DMS79 treated with DMSO at 0.1 percent for 48 hours (cell line): ENCODE measurements at regions not wholly inside any gene's neighbourhood (a gene's known extent, or its start where the extent isn't known, plus 50 kb on each side); places are given as distances from the start of the nearest gene placed in this dataset.

ENCODE experiments used
- DNase-seq: peaks from one replicate; lab custom pipeline; 2025; lab: John Stamatoyannopoulos, UW

- DNase-seq, result no peak
Observed at GRCh38 chr7:156456032-156456431, 184.5 kb upstream of the RNF32 start.

- no peak for DNase-seq
Observed at GRCh38 chr7:156450473-156450872, 190.1 kb upstream of the RNF32 start.

GRCh38 chr7:156448918-156449317, 191.7 kb upstream of the RNF32 start:
- no peak for DNase-seq

- no peak for DNase-seq
Observed at GRCh38 chr7:156446990-156447389, 193.6 kb upstream of the RNF32 start.

GRCh38 chr7:156445997-156446761, 194.4 kb upstream of the RNF32 start:
- no peak for DNase-seq

GRCh38 chr7:156442516-156442915, 198.1 kb upstream of the RNF32 start:
- peak; percentile 67 for DNase-seq

- no peak for DNase-seq
Observed at GRCh38 chr7:156440456-156440855, 200.1 kb upstream of the RNF32 start.

- peak; percentile 72 for DNase-seq
Observed at GRCh38 chr7:156438011-156438410, 202.6 kb upstream of the RNF32 start.

GRCh38 chr7:156437021-156437614, 203.5 kb upstream of the RNF32 start:
- peak; percentile 63 for DNase-seq

- no peak for DNase-seq
Observed at GRCh38 chr7:156435486-156436231, 204.9 kb upstream of the RNF32 start.

- no peak for DNase-seq
Observed at GRCh38 chr7:156434706-156435105, 205.9 kb upstream of the RNF32 start.

GRCh38 chr7:156432018-156432417, 208.6 kb upstream of the RNF32 start:
- DNase-seq, result no peak

- no peak for DNase-seq
Observed at GRCh38 chr7:156430109-156430508, 210.5 kb upstream of the RNF32 start.

GRCh38 chr7:156429514-156429913, 211.1 kb upstream of the RNF32 start:
- no peak for DNase-seq

- DNase-seq, result no peak
Observed at GRCh38 chr7:156423876-156424275, 216.7 kb upstream of the RNF32 start.

- no peak for DNase-seq
Observed at GRCh38 chr7:156420496-156420895, 220.1 kb upstream of the RNF32 start.

- no peak for DNase-seq
Observed at GRCh38 chr7:156419782-156420181, 220.8 kb upstream of the RNF32 start.

- no peak for DNase-seq
Observed at GRCh38 chr7:156402255-156402654, 238.3 kb upstream of the RNF32 start.

- DNase-seq, result no peak
Observed at GRCh38 chr7:156401617-156402016, 239.0 kb upstream of the RNF32 start.

GRCh38 chr7:156400046-156400445, 240.5 kb upstream of the RNF32 start:
- no peak for DNase-seq

GRCh38 chr7:156397249-156397648, 243.3 kb upstream of the RNF32 start:
- peak; percentile 28 for DNase-seq

- DNase-seq, result no peak
Observed at GRCh38 chr7:156389116-156389692, 251.4 kb upstream of the RNF32 start.

GRCh38 chr7:156386097-156386496, 254.5 kb upstream of the RNF32 start:
- no peak for DNase-seq
